Neural cell (in vitro differentiated cells): ENCODE measurements at regions not wholly inside any gene's neighbourhood (a gene's known extent, or its start where the extent isn't known, plus 50 kb on each side); places are given as distances from the start of the nearest gene placed in this dataset.

ENCODE experiments used
- H2AFZ ChIP-seq: fragments of 200-600, 300-800 bp; sonication (generic), shearing (Covaris generic); 2 replicates; pipeline ENCODE4 v1.6.0; 2014; ENCODE audit warnings: low read depth, mild to moderate bottlenecking, antibody characterized with exemption, low read length, moderate library complexity
- H3F3A ChIP-seq: fragments of 200-600 bp; shearing (Covaris generic); 2 replicates; pipeline ENCODE4 v1.6.1; 2016; ENCODE audit warnings: mild to moderate bottlenecking, moderate library complexity, mixed read lengths, antibody characterized with exemption, low read length; ENCODE audit not compliant: insufficient read depth, poor library complexity, severe bottlenecking
- H3K27ac ChIP-seq: fragments of 200-600, 300-800 bp; sonication (generic), shearing (Covaris generic); 2 replicates; pipeline ENCODE4 v1.5.1; 2014; ENCODE audit warnings: mild to moderate bottlenecking, low read length, moderate library complexity
- H3K27me3 ChIP-seq: fragments of 300-800, 200-600 bp; sonication (generic), shearing (Covaris generic); 2 replicates; pipeline ENCODE4 v1.6.0; 2014; ENCODE audit warnings: mild to moderate bottlenecking, low read depth, low read length, moderate library complexity; ENCODE audit not compliant: insufficient read depth
- H3K36me3 ChIP-seq: fragments of 300-800, 200-600 bp; sonication (generic), shearing (Covaris generic); 2 replicates; pipeline ENCODE4 v1.5.1; 2014; ENCODE audit warnings: mild to moderate bottlenecking, antibody characterized with exemption, low read length, moderate library complexity; ENCODE audit not compliant: insufficient read depth
- H3K4me2 ChIP-seq: fragments of 300-800, 200-600 bp; sonication (generic), shearing (Covaris generic); 2 replicates; pipeline ENCODE4 v1.6.0; 2014; ENCODE audit warnings: mild to moderate bottlenecking, low read length
- H3K4me3 ChIP-seq: fragments of 300-800, 200-600 bp; sonication (generic), shearing (Covaris generic); 2 replicates; pipeline ENCODE4 v1.5.1; 2014; ENCODE audit warnings: mild to moderate bottlenecking, low read length, moderate library complexity
- H3K79me2 ChIP-seq: fragments of 200-600 bp; shearing (Covaris generic); replicated peaks from 2 replicates; pipeline ENCODE4 v1.6.0; 2014; ENCODE audit warnings: mild to moderate bottlenecking, low read length, moderate library complexity; ENCODE audit not compliant: insufficient read depth
- H3K9ac ChIP-seq: fragments of 300-800, 200-600 bp; sonication (generic), shearing (Covaris generic); 2 replicates; pipeline ENCODE4 v1.6.1; 2016; ENCODE audit warnings: mild to moderate bottlenecking, low read length, mixed read lengths
- H3K9me2 ChIP-seq: fragments of 200-600 bp; shearing (Covaris generic); 2 replicates; pipeline ENCODE4 v1.6.1; 2016; ENCODE audit warnings: mild to moderate bottlenecking, low read length, mixed read lengths; ENCODE audit not compliant: insufficient read depth
- H3K9me3 ChIP-seq: fragments of 200-600, 300-800 bp; sonication (generic), shearing (Covaris generic); 2 replicates; pipeline ENCODE4 v1.6.1; 2016; ENCODE audit warnings: mild to moderate bottlenecking, mixed run types, low read length, moderate library complexity, mixed read lengths
- H4K20me1 ChIP-seq: fragments of 200-600 bp; shearing (Covaris generic); 2 replicates; pipeline ENCODE4 v1.6.1; 2016; ENCODE audit warnings: mild to moderate bottlenecking, mixed run types; ENCODE audit not compliant: insufficient read depth
- EP300 ChIP-seq: fragments of 450-650 bp; conservative IDR thresholded peaks from 2 replicates; pipeline ENCODE4 v1.6.1; 2014; ENCODE audit warnings: antibody characterized with exemption, mild to moderate bottlenecking, moderate library complexity; ENCODE audit not compliant: poor library complexity, severe bottlenecking
- EZH2 ChIP-seq: fragments of 200-600, 300-800 bp; shearing (Covaris generic), sonication (generic); IDR thresholded peaks from 2 replicates; pipeline ENCODE4 v1.6.1; 2014; ENCODE audit warnings: antibody characterized with exemption, low read length, borderline replicate concordance, mild to moderate bottlenecking; ENCODE audit not compliant: insufficient read depth, poor library complexity, severe bottlenecking
- MXI1 ChIP-seq: fragments of 450-650 bp; conservative IDR thresholded peaks from 2 replicates; pipeline ENCODE4 v1.6.1; 2014; ENCODE audit warnings: antibody characterized with exemption, mild to moderate bottlenecking; ENCODE audit not compliant: poor library complexity, severe bottlenecking
- POLR2AphosphoS5 ChIP-seq: IDR thresholded peaks from 2 replicates; pipeline ENCODE4 v1.6.1; 2012
- RAD21 ChIP-seq: fragments of 450-650 bp; conservative IDR thresholded peaks from 2 replicates; pipeline ENCODE4 v1.6.1; 2014; ENCODE audit warnings: antibody characterized with exemption, mild to moderate bottlenecking, moderate library complexity
- REST ChIP-seq: IDR thresholded peaks from 2 replicates; pipeline ENCODE4 v1.6.1; 2012; ENCODE audit warnings: borderline replicate concordance
- SMC3 ChIP-seq: fragments of 450-650 bp; conservative IDR thresholded peaks from 2 replicates; pipeline ENCODE4 v1.6.1; 2014; ENCODE audit warnings: antibody characterized with exemption, mild to moderate bottlenecking, moderate library complexity; ENCODE audit not compliant: poor library complexity
- TAF1 ChIP-seq: IDR thresholded peaks from 2 replicates; pipeline ENCODE4 v1.6.1; 2012; ENCODE audit warnings: low read depth
- TF ChIP-seq, protein P1 (sequence below): fragments of 450-650 bp; IDR thresholded peaks from 2 replicates; pipeline ENCODE4 v1.5.1; 2014; ENCODE audit warnings: antibody characterized with exemption, mild to moderate bottlenecking, moderate library complexity; ENCODE audit not compliant: poor library complexity, severe bottlenecking

GRCh38 chr13:76466043-76466442 is 420.2 kb downstream of the KCTD12 start:
- H3K9ac ChIP-seq: no peak overlapping the region
- no peak overlapping the region for H3K4me2 ChIP-seq
- no peak overlapping the region for H2AFZ ChIP-seq
- no peaks in the 10 kb centered on the region for H3K9me2 ChIP-seq
- H3F3A ChIP-seq: no peaks in the 10 kb centered on the region
- H4K20me1 ChIP-seq: no peaks in the 10 kb centered on the region
- TF ChIP-seq, protein P1, sequence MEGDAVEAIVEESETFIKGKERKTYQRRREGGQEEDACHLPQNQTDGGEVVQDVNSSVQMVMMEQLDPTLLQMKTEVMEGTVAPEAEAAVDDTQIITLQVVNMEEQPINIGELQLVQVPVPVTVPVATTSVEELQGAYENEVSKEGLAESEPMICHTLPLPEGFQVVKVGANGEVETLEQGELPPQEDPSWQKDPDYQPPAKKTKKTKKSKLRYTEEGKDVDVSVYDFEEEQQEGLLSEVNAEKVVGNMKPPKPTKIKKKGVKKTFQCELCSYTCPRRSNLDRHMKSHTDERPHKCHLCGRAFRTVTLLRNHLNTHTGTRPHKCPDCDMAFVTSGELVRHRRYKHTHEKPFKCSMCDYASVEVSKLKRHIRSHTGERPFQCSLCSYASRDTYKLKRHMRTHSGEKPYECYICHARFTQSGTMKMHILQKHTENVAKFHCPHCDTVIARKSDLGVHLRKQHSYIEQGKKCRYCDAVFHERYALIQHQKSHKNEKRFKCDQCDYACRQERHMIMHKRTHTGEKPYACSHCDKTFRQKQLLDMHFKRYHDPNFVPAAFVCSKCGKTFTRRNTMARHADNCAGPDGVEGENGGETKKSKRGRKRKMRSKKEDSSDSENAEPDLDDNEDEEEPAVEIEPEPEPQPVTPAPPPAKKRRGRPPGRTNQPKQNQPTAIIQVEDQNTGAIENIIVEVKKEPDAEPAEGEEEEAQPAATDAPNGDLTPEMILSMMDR: no peak
- TF ChIP-seq RAD21: no peak
- TF ChIP-seq MXI1: no peak
- no peak for TF ChIP-seq TAF1
- no peak for TF ChIP-seq SMC3
- no peak for TF ChIP-seq EP300
- H3K79me2 ChIP-seq: no peaks in the 10 kb centered on the region
- H3K9me3 ChIP-seq: no peaks in the 10 kb centered on the region
- H3K4me3 ChIP-seq: no peak overlapping the region
- no peak overlapping the region for H3K27ac ChIP-seq
- H3K27me3 ChIP-seq: no peaks in the 10 kb centered on the region
- no peaks in the 10 kb centered on the region for H3K36me3 ChIP-seq

GRCh38 chr13:76463314-76463713 is 422.9 kb downstream of the KCTD12 start:
- Histone ChIP-seq H3K9ac (no peak overlapping the region), H3K36me3 (no peaks in the 10 kb centered on the region), H3K9me2 (no peaks in the 10 kb centered on the region), H3K27ac (no peak overlapping the region), H4K20me1 (no peaks in the 10 kb centered on the region), H3K9me3 (no peaks in the 10 kb centered on the region), H3K4me3 (no peak overlapping the region), H2AFZ (no peak overlapping the region), H3K27me3 (no peaks in the 10 kb centered on the region), H3F3A (no peaks in the 10 kb centered on the region), H3K79me2 (no peaks in the 10 kb centered on the region), H3K4me2 (no peak overlapping the region)
- TF ChIP-seq POLR2AphosphoS5 (no peak), SMC3 (no peak), EP300 (no peak), TAF1 (no peak), EZH2 (no peak), REST (no peak), RAD21 (no peak), MXI1 (no peak)
- TF ChIP-seq, protein P1: no peak
